Gastroesophageal sphincter (tissue), 4 donors: ENCODE measurements at regions not wholly inside any gene's neighbourhood (a gene's known extent, or its start where the extent isn't known, plus 50 kb on each side); places are given as distances from the start of the nearest gene placed in this dataset.
A peak's percentile ranks its signal among the peaks of the same experiment; 100 is the strongest.

Experiments
- ATAC-seq: fragments of 150-250 bp; one replicate; pipeline ENCODE4 v1.9.1; 2016; ENCODE audit warnings: mild to moderate bottlenecking, moderate library complexity
- H3K27ac ChIP-seq, 4 donors: fragments of 200-600 bp; sonication (generic) in 3 of 4; 1 replicate in 3 of 4; 2 replicates in 1 of 4; pipeline ENCODE4 v1.5.1; 2016 to 2019
- H3K27me3 ChIP-seq: fragments of 200-600 bp; sonication (generic); one replicate; pipeline ENCODE4 v1.5.1; 2019
- H3K36me3 ChIP-seq, 2 donors: fragments of 200-600 bp; sonication (generic); one replicate each; pipeline ENCODE4 v1.5.1; 2019; ENCODE audit warnings: control low read depth in 1 of 2
- H3K4me1 ChIP-seq, 3 donors: fragments of 200-600 bp; sonication (generic); 1 replicate in 2 of 3; 2 replicates in 1 of 3; pipeline ENCODE4 v1.5.1; 2016 to 2019; ENCODE audit warnings: control low read depth in 2 of 3
- H3K4me3 ChIP-seq, 2 donors: fragments of 200-600 bp; sonication (generic); one replicate each; pipeline ENCODE4 v1.5.1; 2019; ENCODE audit warnings: mild to moderate bottlenecking in 1 of 2, moderate library complexity in 1 of 2
- H3K9me3 ChIP-seq, 3 donors: fragments of 200-600 bp; sonication (generic); one replicate each; pipeline ENCODE4 v1.5.1; 2017 to 2019; ENCODE audit warnings: control low read depth in 2 of 3
- EP300 ChIP-seq: sonication (generic); formaldehyde crosslinking; IDR thresholded peaks from one replicate; pipeline ENCODE4 v1.6.1; 2017; ENCODE audit warnings: antibody characterized with exemption, mild to moderate bottlenecking
- POLR2A ChIP-seq, 2 donors: fragments of 450-650 bp; IDR thresholded peaks; one replicate each; pipeline ENCODE4 v1.6.1; 2017; ENCODE audit warnings: antibody characterized with exemption in 2 of 2, mild to moderate bottlenecking in 2 of 2, moderate library complexity in 1 of 2
- POLR2AphosphoS5 ChIP-seq: sonication (generic); formaldehyde crosslinking; IDR thresholded peaks from one replicate; pipeline ENCODE4 v1.6.1; 2017; ENCODE audit warnings: antibody characterized with exemption
- WGBS, 2 donors: methylation state at CpG; one replicate each; pipeline ENCODE4 v1.1.5; 2018; ENCODE audit warnings: low coverage in 1 of 2; 5-methylcytosine and 5-hydroxymethylcytosine counted together
- TF ChIP-seq, protein P1 (sequence below), 4 experiments: fragments of 200-600 bp in 2 of 4; fragments of 450-650 bp in 2 of 4; sonication (generic) in 1 of 4; IDR thresholded peaks; one replicate each; pipeline ENCODE4 v1.5.1; 2017 to 2019; ENCODE audit warnings: antibody characterized with exemption in 4 of 4, mild to moderate bottlenecking in 2 of 4, moderate library complexity in 2 of 4

DNA sequence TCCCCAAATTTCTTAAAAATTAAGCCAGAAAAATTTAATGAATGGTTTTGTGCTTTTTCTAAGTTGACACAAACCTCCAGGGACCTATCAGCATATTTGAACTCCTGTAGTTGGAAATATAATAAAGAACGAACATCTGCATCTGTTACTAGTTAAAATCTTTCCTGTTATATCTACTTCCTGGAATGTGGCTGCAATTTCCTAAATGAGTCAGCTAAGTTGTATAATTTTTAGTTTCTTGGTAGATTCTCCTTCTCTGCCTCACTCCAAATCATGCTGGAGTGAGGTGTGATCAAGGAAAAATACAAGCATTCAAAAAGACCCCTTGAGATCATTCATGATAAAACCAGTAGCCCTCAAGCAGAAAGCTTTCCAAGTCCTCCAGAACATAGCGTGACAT is 106.2 kb upstream of the MCTP2 start:
- WGBS, 2 donors = 42 to 64% methylated on average over 2 of the region's 2 CpGs
- Histone ChIP-seq H3K27ac (no peak overlapping the region), H3K9me3 (no peaks in the 10 kb centered on the region), H3K4me3 (no peak overlapping the region), H3K4me1 (peaks cover 0 to 4% (median 0%) of the 10 kb centered on the region in 3 donors), H3K36me3 (no peaks in the 10 kb centered on the region), H3K27me3 (no peaks in the 10 kb centered on the region)
- TF ChIP-seq POLR2A (IDR thresholded peaks at IDR 0.05) (no peak), EP300 (no peak), POLR2AphosphoS5 (no peak)
- TF ChIP-seq, protein P1, sequence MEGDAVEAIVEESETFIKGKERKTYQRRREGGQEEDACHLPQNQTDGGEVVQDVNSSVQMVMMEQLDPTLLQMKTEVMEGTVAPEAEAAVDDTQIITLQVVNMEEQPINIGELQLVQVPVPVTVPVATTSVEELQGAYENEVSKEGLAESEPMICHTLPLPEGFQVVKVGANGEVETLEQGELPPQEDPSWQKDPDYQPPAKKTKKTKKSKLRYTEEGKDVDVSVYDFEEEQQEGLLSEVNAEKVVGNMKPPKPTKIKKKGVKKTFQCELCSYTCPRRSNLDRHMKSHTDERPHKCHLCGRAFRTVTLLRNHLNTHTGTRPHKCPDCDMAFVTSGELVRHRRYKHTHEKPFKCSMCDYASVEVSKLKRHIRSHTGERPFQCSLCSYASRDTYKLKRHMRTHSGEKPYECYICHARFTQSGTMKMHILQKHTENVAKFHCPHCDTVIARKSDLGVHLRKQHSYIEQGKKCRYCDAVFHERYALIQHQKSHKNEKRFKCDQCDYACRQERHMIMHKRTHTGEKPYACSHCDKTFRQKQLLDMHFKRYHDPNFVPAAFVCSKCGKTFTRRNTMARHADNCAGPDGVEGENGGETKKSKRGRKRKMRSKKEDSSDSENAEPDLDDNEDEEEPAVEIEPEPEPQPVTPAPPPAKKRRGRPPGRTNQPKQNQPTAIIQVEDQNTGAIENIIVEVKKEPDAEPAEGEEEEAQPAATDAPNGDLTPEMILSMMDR (IDR thresholded peaks at IDR 0.05) = no peak
- no peak for ATAC-seq

GRCh38 chr15:94122516-94122915 is 108.8 kb upstream of the MCTP2 start:
- no peaks in the 10 kb centered on the region for H3K36me3 ChIP-seq
- no peak overlapping the region for H3K4me3 ChIP-seq
- 74 to 80% methylated on average over 3 to 4 of the region's 4 CpGs for WGBS, 2 donors
- no peak for TF ChIP-seq POLR2AphosphoS5
- no peak for TF ChIP-seq POLR2A (IDR thresholded peaks at IDR 0.05)
- TF ChIP-seq EP300 = no peak
- TF ChIP-seq, protein P1 (IDR thresholded peaks at IDR 0.05) = no peak
- H3K27me3 ChIP-seq = no peaks in the 10 kb centered on the region
- ATAC-seq = no peak
- H3K9me3 ChIP-seq = no peaks in the 10 kb centered on the region
- no peak overlapping the region for H3K27ac ChIP-seq
- peaks cover 0 to 21% (median 6%) of the 10 kb centered on the region in 3 donors for H3K4me1 ChIP-seq

DNA sequence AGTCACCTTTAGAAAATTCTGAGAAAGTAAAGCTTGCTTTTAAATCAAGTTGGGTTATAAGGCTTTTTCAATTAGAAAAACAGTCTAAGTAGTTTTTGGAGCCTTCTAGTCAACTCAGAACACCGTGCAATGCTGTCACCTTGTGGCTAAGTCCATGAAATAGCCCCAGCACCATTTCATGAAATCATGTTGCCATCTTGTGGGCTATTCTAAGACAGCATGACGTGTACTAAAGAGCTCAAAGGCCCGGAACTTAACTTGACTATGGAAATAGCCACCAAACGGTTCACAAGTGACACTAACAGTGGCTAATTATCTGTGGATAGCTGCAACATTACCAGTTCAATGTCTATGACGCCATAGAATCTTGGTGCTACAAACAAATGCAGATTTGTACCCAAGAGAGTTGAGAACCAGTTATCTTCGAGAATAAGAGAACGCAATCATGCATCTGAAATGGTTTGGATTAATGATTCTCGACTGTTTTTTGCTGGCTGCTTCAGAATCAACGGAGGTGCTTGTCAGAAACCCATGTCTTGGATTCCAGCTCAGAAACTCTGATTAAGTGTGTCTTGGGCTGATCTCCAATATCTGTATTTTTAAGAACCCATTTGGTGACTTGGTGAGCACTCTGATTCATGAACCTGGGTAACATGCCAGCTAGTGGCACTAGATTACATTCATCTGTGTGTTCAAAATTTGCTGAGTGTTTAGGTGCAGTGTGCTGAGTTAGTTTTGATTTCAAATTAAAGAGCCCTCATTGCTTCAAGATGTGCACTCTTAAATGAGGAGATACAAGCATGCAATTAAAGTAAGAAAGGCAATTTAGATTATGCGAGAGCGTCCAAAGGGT is 111.2 kb upstream of the MCTP2 start:
- peak; percentile 94 for ATAC-seq
- Histone ChIP-seq H3K9me3 (no peaks in the 10 kb centered on the region), H3K27me3 (no peaks in the 10 kb centered on the region), H3K36me3 (no peaks in the 10 kb centered on the region), H3K4me1 (peaks cover 0 to 21% (median 6%) of the 10 kb centered on the region in 3 donors), H3K27ac (peak overlapping the region; percentile 51 to 79 (median 76)), H3K4me3 (no peak overlapping the region)
- TF ChIP-seq POLR2A (IDR thresholded peaks at IDR 0.05) (no peak), POLR2AphosphoS5 (peak; percentile 45), EP300 (no peak)
- TF ChIP-seq, protein P1 (IDR thresholded peaks at IDR 0.05) = peak; percentile 94 to 100 (median 98)
- WGBS, 2 donors = 29 to 40% methylated on average over 9 to 11 of the region's 11 CpGs

GRCh38 chr15:94119298-94119811 is 112.0 kb upstream of the MCTP2 start:
- TF ChIP-seq EP300 (no peak), POLR2A (IDR thresholded peaks at IDR 0.05) (no peak), POLR2AphosphoS5 (no peak)
- TF ChIP-seq, protein P1 (IDR thresholded peaks at IDR 0.05) = no peak
- peak overlapping the region; percentile 51 to 79 (median 76) for H3K27ac ChIP-seq
- H3K4me3 ChIP-seq = no peak overlapping the region
- H3K9me3 ChIP-seq = no peaks in the 10 kb centered on the region
- peaks cover 0 to 21% (median 6%) of the 10 kb centered on the region in 3 donors for H3K4me1 ChIP-seq
- no peaks in the 10 kb centered on the region for H3K36me3 ChIP-seq
- no peaks in the 10 kb centered on the region for H3K27me3 ChIP-seq
- WGBS, 2 donors = 17 to 25% methylated on average over 4 to 6 of the region's 6 CpGs
- ATAC-seq = peak; percentile 52
